ENCODE measurements at regions not wholly inside any gene's neighbourhood (a gene's known extent, or its start where the extent isn't known, plus 50 kb on each side); places are given as distances from the start of the nearest gene placed in this dataset.
"Not testable (repeated sequence)": the region's sequence is repeated elsewhere in the genome, so short reads cannot be mapped to it uniquely, and the experiment has no call there.

GRCh38 chr6:164072240-164072666, 657.7 kb downstream of the QKI start:
- DNase-seq (ENCODE audit: low spot score): no peak

- DNase-seq (ENCODE audit: low spot score): no peak
These were observed 655.0 kb downstream of the QKI start for GRCh38 chr6:164069350-164069990.

- DNase-seq (ENCODE audit: low spot score): no peak
These were observed 654.0 kb downstream of the QKI start for GRCh38 chr6:164068527-164068926.

- no peak for DNase-seq (ENCODE audit: low spot score)
These were observed 652.2 kb downstream of the QKI start for GRCh38 chr6:164066766-164067165.

- DNase-seq (ENCODE audit: low spot score): no peak
These were observed 651.8 kb downstream of the QKI start for GRCh38 chr6:164066335-164066734.

- no peak for DNase-seq (ENCODE audit: low spot score)
These were observed 648.8 kb downstream of the QKI start for GRCh38 chr6:164063346-164063745.

GRCh38 chr6:164062872-164063271, 648.4 kb downstream of the QKI start:
- DNase-seq (ENCODE audit: low spot score): no peak

- DNase-seq (ENCODE audit: low spot score): no peak
These were observed 643.4 kb downstream of the QKI start for GRCh38 chr6:164057876-164058275.

GRCh38 chr6:164051427-164051826, 636.9 kb downstream of the QKI start:
- no peak for DNase-seq (ENCODE audit: low spot score)

- no peak for DNase-seq (ENCODE audit: low spot score)
These were observed 635.0 kb downstream of the QKI start for GRCh38 chr6:164049517-164049988.

- DNase-seq (ENCODE audit: low spot score): no peak
These were observed 634.5 kb downstream of the QKI start for GRCh38 chr6:164048840-164049516.

- DNase-seq (ENCODE audit: low spot score): no peak
These were observed 630.6 kb downstream of the QKI start for GRCh38 chr6:164045082-164045481.

- DNase-seq (ENCODE audit: low spot score): not testable (repeated sequence)
These were observed 629.1 kb downstream of the QKI start for GRCh38 chr6:164043656-164044055.

- DNase-seq (ENCODE audit: low spot score): no peak
These were observed 627.7 kb downstream of the QKI start for GRCh38 chr6:164042212-164042611.

- DNase-seq (ENCODE audit: low spot score): no peak
These were observed 626.5 kb downstream of the QKI start for GRCh38 chr6:164040994-164041393.

- no peak for DNase-seq (ENCODE audit: low spot score)
These were observed 625.4 kb downstream of the QKI start for GRCh38 chr6:164039954-164040375.

GRCh38 chr6:164037171-164037870, 622.8 kb downstream of the QKI start:
- DNase-seq (ENCODE audit: low spot score): no peak

- no peak for DNase-seq (ENCODE audit: low spot score)
These were observed 621.5 kb downstream of the QKI start for GRCh38 chr6:164035900-164036485.

GRCh38 chr6:164034602-164035140, 620.2 kb downstream of the QKI start:
- DNase-seq (ENCODE audit: low spot score): no peak

GRCh38 chr6:164025180-164025579, 610.7 kb downstream of the QKI start:
- no peak for DNase-seq (ENCODE audit: low spot score)

- no peak for DNase-seq (ENCODE audit: low spot score)
These were observed 609.0 kb downstream of the QKI start for GRCh38 chr6:164023535-164023934.

GRCh38 chr6:164022632-164023031, 608.1 kb downstream of the QKI start:
- no peak for DNase-seq (ENCODE audit: low spot score)
